PFSK-1 (cell line): ENCODE measurements at regions not wholly inside any gene's neighbourhood (a gene's known extent, or its start where the extent isn't known, plus 50 kb on each side); places are given as distances from the start of the nearest gene placed in this dataset.

ENCODE experiments used
- POLR2AphosphoS5 ChIP-seq: IDR thresholded peaks from 2 replicates; pipeline ENCODE4 v1.6.1; 2012; ENCODE audit warnings: low read depth, mild to moderate bottlenecking, control low read depth, low read length, moderate library complexity
- REST ChIP-seq, 2 experiments: IDR thresholded peaks; 2 replicates each; pipeline versions ENCODE4 v1.6.1 to v1.8.0; 2011 to 2012; ENCODE audit warnings: low read depth in 2 of 2, low read length in 2 of 2, control low read depth in 1 of 2, inconsistent platforms in 1 of 2, mild to moderate bottlenecking in 1 of 2, moderate library complexity in 1 of 2; ENCODE audit not compliant: insufficient read depth in 1 of 2
- TAF1 ChIP-seq: IDR thresholded peaks from 2 replicates; pipeline ENCODE4 v1.6.1; 2012; ENCODE audit warnings: low read length, control low read depth, borderline replicate concordance; ENCODE audit not compliant: insufficient read depth

- no peak for TF ChIP-seq TAF1
- TF ChIP-seq REST (IDR thresholded peaks at IDR 0.05; ENCODE audit: insufficient read depth in 1 of 2, low read depth in 2 of 2, low read length in 2 of 2): no peak
- no peak for TF ChIP-seq POLR2AphosphoS5
Observed at GRCh38 chr4:130043732-130044160, 947.8 kb downstream of the C4orf33 start.
